NCI-H526 treated with DMSO at 0.1 percent for 48 hours (cell line): ENCODE measurements at regions not wholly inside any gene's neighbourhood (a gene's known extent, or its start where the extent isn't known, plus 50 kb on each side); places are given as distances from the start of the nearest gene placed in this dataset.
A peak's percentile ranks its signal among the peaks of the same experiment; 100 is the strongest.

Source experiments
- DNase-seq: peaks from one replicate; lab custom pipeline; 2025; lab: John Stamatoyannopoulos, UW

- no peak for DNase-seq
Measured at GRCh38 chr16:48487287-48487686, 102.1 kb upstream of the SIAH1 start.

DNA sequence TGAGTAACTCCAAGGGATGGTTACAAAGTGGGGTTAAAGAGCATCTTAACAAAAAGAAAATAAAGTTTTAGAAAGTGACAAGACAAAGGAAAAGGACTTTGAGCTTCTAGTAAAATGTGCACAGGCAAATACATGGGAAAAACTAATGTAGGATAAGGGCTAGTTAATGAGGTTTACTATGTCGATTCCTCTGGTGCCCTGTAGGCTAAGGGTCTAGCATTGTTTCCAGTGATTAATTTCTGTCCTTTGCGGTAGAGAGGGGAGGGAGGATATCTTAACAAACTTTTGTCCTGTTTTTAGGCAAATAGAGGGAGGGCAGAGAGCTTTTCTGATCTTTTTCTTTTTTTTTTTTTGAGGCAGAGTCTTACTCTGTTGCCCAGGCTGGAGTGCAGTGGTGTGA, 96.6 kb upstream of the SIAH1 start:
- DNase-seq: no peak

GRCh38 chr16:48481211-48481610, 96.0 kb upstream of the SIAH1 start:
- no peak for DNase-seq

- no peak for DNase-seq
Measured at GRCh38 chr16:48479955-48480354, 94.7 kb upstream of the SIAH1 start.

GRCh38 chr16:48479329-48479728, 94.1 kb upstream of the SIAH1 start:
- DNase-seq: no peak

DNA sequence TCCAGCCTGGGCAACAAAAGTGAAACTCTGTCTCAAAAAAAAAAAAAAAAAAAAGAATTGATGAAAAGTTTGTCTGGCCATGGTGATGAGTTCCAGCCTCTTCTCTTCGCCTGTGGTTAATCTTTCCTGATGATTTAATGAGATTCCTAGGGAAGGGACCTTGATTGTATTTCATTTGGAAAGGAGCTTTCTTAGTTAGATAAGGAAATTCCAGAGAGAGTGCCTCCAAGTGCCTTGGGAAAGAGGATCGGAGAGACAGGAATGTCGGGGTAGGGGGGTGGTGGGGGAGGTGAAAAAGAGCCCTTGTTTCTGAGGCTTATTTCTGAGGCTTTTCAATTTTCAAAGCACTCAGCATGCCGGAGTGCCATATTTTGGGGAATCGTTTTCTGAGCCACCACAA, 93.2 kb upstream of the SIAH1 start:
- DNase-seq: no peak

DNA sequence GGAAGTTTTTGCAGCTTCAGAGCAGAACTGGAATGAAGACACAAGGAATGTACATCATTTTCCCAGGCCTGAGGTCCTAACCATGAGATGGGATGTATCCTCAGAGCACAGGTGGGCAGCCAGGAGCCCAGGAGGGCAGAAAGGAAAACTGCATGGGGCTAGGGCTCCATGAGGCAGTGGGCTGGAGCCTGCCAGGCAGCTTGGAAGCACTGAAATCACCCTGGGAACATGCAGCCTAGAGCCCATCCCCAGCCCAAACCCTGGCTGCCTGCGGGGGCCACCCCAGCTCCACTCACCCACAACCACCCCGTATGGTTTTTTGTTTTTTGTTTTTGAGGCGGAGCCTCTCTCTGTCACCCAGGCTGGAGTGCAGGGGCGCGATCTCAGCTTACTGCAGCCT, 86.2 kb upstream of the SIAH1 start:
- DNase-seq: no peak

- no peak for DNase-seq
Measured at GRCh38 chr16:48462106-48462740, 77.0 kb upstream of the SIAH1 start.

DNA sequence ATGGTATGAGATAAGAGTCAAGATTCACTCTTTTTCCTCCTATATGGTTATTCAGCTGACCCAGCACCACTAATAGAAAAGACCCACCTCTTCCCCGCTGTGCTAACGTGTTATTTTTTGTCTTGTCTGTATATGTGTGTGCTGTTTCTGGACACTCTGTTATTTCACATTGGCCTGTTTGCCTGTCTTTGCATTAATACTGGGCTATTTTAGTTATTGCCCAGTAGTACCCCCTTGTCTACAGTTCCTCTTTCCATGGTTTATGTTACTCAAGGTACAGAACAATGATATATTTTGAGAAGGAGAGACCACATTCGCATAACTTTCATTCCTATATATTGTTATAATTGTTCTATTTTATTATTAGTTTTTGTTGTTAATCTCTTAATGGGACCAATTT, 74.0 kb upstream of the SIAH1 start:
- no peak for DNase-seq

DNA sequence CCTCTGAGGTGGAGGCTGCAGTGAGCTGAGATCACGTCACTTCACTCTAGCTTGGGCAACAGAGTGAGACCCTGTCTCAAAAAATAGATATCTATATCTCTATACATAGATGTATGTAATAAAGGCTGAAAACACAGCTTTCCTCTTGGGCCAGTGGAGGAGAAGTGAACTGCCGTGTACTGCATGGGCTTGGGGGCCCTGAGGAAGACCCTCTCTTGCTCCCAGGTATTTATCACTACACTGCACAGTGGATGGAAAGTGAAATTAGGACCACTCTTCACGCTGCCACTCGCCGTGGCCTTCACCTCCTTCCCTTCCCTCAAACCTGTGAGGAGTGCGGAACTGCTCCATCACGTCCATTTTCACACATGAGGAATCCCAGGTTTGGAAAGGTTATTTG, 68.8 kb upstream of the SIAH1 start:
- DNase-seq: no peak

DNA sequence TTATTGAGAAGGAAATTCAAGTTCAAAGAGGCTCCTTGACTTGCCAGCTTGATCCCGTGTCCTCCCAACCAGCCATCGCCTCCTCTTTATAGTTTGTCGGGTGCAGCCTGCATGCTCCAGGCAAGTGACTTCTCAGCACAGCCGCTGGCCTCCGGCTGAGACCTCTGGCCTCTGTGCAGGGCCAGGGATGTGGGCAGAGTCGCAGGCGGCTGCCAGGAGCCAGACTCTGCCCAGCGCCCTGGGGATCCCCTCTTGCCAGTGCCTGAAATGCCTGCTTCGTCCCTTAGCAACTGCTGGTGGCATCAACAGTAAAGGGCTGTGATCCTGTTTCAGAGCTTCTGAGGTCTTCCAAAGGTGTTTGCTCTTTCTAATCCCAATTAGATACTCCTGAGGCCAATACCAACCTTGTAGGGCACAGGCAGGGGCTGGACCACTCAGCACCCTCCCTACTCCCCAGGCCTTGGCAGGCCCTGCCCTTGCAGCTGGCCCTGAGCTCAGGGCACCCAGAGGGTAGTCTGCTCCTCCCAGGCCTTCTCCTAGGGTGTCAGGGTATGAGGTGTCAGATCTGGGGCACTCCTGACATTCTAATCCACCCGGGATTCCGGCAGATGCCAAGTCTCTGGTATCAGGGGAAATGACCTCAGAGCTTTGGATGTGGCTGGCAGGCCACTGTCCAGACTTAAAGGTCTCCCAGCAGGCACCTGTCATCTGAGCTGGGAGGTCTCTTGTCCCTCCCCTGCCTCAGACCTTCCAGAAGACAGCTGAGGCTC, 68.0 kb upstream of the SIAH1 start:
- no peak for DNase-seq

DNA sequence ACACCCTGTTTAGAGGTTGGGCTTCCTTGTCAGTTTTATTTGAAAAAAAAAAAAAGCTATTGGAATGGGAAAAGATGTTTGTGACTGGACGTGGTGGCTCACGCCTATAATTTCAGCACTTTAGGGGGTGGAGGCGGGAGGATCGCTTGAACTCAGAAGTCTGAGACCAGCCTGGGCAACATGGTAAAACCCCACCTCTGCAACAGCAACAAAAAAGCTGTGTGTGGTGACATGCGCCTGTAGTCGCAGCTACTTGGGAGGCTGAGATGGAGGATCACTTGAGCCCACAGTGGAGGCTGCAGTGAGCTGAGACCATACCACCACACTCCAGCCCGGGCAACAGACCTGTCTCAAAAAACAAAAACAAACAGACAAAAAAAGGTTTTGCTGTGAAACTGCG, 66.1 kb upstream of the SIAH1 start:
- DNase-seq: no peak

DNA sequence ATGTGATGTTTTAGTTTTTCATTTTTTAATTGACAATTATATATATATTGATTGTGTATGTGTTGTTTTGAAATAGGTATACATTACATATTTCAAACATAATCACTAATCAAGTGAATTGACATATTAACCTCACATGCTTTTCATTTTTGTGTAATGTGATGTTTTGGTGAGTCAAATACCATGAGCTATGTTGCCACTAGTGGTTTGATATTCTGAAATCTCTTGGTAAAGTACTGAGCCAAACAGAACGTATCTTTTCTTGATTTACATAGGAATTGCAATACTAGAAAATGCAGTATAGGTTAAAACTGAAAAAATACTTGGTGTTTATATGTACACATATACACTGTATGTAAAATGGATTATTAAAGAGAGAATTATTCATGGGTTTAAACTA, 65.2 kb upstream of the SIAH1 start:
- no peak for DNase-seq

- no peak for DNase-seq
Measured at GRCh38 chr16:48448841-48449481, 63.7 kb upstream of the SIAH1 start.

- no peak for DNase-seq
Measured at GRCh38 chr16:48447940-48448536, 62.8 kb upstream of the SIAH1 start.

DNA sequence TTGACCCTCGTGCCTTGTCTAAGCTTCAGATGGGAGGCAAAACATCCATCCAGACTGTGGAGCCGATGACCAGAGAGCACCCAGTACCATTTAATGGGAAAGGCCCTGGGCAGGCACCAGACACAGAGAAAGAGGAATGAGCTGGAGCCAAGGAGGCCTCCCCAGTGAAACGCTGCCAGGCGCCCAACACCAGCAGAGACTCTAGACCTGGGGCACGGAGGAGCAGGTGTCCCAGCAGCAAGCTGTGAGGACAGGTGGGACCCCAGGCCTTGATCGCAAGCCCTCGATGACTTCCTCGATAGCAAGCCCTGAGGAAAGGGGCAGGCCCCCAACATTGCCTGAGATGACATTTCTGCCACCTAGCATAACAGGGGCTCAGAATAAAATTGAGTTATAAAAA, 62.2 kb upstream of the SIAH1 start:
- no peak for DNase-seq

DNA sequence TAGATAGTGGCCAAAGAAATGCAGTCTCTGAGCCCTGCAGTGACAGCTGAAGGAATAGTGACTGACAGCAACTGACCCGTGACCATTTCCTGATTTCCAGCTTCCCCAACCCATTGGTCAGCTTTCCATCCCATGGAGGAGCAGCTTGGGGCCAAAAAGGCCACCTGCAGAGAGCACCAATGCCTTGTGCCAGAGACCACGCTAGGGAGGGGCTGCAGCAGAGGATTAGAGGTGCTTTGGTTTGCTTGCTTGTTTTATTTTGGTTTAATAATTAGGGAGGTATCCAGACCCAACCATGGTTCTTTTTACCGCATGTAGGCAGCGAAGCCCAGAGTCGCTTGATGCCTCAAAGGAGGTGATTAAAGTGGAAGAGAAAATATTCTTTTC, 61.3 kb upstream of the SIAH1 start:
- no peak for DNase-seq

DNA sequence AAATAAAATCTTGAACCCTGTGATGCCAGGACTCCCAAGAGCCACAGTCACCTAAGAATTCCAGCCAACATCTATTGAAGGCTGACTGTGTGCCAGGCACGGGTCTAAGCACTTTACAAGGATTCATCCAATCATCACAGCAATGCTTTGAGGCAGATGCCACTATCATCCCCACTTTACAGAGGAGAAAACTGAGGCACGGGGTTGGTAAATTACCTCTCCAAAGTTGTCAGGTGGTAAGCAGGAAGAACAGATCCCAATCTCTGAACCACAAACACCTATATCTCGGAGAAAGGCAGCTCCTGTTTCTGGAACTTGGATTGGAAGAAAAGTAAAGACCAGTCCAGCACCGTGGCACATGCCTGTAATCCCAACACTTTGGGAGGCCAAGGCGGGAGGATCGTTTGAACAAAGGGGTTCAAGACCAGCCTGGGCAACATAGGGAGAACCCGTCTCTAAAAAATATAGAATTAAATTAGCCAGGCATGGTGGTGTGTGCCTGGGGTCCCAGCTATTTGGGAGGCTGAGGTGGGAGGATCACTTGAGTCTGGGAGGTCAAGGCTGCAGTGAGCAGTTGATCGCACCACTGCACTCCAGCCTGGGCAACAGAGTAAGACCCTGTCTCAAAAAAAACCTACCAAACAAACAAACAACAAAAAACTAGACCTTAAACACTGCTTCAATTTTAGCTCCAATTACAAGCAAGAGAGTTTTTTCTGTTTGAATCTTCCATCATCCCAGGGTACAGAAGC, 60.7 kb upstream of the SIAH1 start:
- no peak for DNase-seq

DNA sequence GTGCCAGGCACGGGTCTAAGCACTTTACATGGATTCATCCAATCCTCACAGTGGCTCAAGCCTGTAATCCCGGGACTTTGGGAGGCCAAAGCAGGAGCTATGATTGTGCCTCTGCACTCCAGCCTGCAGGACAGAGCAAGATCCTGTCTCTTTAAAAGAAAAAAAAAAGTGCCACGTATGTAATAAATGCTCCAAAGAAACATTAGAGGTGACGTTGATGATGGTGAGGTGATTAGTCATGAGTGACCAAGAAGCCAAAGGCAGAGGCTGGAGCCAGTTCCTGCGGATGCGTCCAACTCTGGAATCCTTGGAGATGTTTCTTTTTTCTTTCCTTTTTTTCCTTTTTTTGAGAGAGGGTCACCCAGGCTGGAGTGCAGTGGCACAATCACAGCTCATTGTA, 59.4 kb upstream of the SIAH1 start:
- DNase-seq: no peak

GRCh38 chr16:48442379-48442778, 57.2 kb upstream of the SIAH1 start:
- DNase-seq: no peak

DNA sequence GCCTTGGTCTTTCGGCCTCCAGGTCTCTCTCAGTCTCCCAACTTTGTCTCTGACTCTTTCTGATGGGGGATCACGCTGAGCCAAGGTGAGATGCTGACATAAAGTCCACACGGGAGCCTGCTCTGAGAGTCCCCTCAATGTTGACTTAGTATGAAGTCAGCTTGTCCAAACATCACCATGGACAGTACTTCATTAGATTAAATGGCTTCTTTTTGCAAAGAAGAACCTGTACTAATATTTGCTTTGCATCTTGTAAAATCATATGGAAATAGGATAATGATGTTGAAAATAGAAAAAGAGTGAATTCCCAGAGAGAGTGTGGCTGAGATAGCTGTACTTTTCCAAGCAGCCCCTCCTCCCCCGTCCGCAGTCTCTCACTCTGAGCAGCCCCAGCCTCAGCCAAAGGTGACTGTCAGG, 56.7 kb upstream of the SIAH1 start:
- peak; percentile 23 for DNase-seq

DNA sequence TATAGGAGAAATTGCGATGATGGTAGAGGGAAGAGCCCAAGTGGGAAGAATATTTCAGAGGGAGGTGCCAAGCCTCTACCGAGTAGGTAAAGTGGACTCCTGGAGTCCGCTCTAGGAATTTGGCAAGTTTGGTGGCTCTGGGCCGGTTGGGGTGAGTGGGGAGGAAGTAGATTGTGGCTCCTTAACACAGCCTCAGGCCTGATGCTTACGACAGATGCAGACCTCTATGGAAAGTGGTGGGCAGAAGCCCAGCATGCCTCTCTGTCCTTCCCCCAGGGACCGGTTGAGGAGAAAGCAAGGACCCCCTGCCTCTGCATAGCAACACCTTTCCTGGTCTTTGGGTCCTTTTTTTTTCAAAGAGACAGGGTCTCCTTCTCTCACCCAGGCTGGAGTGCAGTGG, 55.9 kb upstream of the SIAH1 start:
- no peak for DNase-seq
